HepG2 (cell line): ENCODE measurements at regions not wholly inside any gene's neighbourhood (a gene's known extent, or its start where the extent isn't known, plus 50 kb on each side); places are given as distances from the start of the nearest gene placed in this dataset.

Experiments used
- ELF1 ChIP-seq: sonication (generic); formaldehyde crosslinking; IDR thresholded peaks from 2 replicates; pipeline ENCODE4 v1.4.0; 2020; ENCODE audit warnings: missing genetic modification reagents
- MTF1 ChIP-seq: sonication (generic); formaldehyde crosslinking; IDR thresholded peaks from 2 replicates; pipeline ENCODE4 v1.5.0; 2020; ENCODE audit warnings: missing genetic modification reagents
- SATB2 ChIP-seq: sonication (generic); formaldehyde crosslinking; IDR thresholded peaks from 2 replicates; pipeline ENCODE4 v1.5.0; 2020; ENCODE audit warnings: missing genetic modification reagents
- ZNF773 ChIP-seq: sonication (generic); formaldehyde crosslinking; IDR thresholded peaks from 2 replicates; pipeline ENCODE4 v1.4.0; 2020; ENCODE audit warnings: missing genetic modification reagents, borderline replicate concordance

DNA sequence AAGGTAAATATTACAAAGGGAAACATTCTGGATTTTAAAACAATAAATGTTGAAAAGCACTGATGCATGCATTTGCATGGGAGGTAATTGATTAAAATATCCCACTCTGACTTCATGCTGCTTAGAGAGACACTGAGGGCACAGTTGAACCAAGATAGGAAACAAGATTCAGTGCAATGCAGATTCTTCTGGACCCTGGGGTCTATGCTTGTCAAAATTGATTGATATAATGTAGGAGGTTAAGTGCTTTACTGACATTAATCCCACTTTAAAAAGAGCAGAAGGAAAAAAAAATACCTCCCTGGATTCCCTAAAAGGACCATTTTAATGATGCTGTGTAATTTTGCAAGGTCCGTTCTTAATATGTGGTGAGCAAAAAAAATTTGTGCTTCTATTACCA is 454.2 kb downstream of the GABRB3 start:
- TF ChIP-seq ELF1 (CRISPR knock-in tag), result no peak
- no peak for TF ChIP-seq MTF1 (CRISPR knock-in tag)
- no peak for TF ChIP-seq SATB2
- no peak for TF ChIP-seq ZNF773
